Neural progenitor cell (in vitro differentiated cells): ENCODE measurements at regions not wholly inside any gene's neighbourhood (a gene's known extent, or its start where the extent isn't known, plus 50 kb on each side); places are given as distances from the start of the nearest gene placed in this dataset.

ENCODE experiments used
- EZH2 ChIP-seq: fragments of 200-600 bp; sonication (generic); IDR thresholded peaks from 2 replicates; pipeline ENCODE4 v1.6.1; 2017; ENCODE audit warnings: antibody characterized with exemption, mild to moderate bottlenecking, moderate library complexity
- EZH2phosphoT487 ChIP-seq: fragments of 200-600 bp; sonication (generic); IDR thresholded peaks from 2 replicates; pipeline ENCODE4 v1.6.1; 2017; ENCODE audit warnings: antibody characterized with exemption
- TF ChIP-seq, protein P1 (sequence below): fragments of 200-600 bp; sonication (generic); IDR thresholded peaks from 2 replicates; pipeline ENCODE4 v1.5.1; 2017; ENCODE audit warnings: antibody characterized with exemption, mild to moderate bottlenecking

DNA sequence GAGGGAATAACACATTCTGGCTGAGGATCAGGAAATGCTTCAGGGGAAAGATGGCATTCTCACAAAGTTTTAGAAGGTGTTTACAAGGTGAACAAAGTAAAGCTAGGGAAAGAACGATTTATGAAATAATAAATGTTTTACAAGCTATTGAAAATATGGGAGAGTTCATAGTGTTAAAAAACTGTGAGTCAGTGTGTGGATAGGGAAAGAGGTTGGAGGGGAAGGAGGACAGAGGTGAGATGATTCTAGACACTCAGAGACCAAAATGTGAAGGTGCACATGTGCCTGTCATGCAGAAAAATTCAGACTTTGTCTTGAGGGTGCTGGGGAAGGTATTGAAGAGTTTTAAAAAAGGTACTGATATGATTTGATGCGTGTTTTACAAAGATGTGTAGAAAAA is 476.1 kb downstream of the TDRD3 start:
- TF ChIP-seq, protein P1, sequence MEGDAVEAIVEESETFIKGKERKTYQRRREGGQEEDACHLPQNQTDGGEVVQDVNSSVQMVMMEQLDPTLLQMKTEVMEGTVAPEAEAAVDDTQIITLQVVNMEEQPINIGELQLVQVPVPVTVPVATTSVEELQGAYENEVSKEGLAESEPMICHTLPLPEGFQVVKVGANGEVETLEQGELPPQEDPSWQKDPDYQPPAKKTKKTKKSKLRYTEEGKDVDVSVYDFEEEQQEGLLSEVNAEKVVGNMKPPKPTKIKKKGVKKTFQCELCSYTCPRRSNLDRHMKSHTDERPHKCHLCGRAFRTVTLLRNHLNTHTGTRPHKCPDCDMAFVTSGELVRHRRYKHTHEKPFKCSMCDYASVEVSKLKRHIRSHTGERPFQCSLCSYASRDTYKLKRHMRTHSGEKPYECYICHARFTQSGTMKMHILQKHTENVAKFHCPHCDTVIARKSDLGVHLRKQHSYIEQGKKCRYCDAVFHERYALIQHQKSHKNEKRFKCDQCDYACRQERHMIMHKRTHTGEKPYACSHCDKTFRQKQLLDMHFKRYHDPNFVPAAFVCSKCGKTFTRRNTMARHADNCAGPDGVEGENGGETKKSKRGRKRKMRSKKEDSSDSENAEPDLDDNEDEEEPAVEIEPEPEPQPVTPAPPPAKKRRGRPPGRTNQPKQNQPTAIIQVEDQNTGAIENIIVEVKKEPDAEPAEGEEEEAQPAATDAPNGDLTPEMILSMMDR: no peak
- TF ChIP-seq EZH2: no peak
- TF ChIP-seq EZH2phosphoT487: no peak
